HCT116 (cell line): ENCODE measurements at regions not wholly inside any gene's neighbourhood (a gene's known extent, or its start where the extent isn't known, plus 50 kb on each side); places are given as distances from the start of the nearest gene placed in this dataset.

ENCODE experiments used
- CEBPB ChIP-seq: IDR thresholded peaks from 2 replicates; pipeline ENCODE4 v1.6.1; 2012; ENCODE audit warnings: low read depth
- CTCF ChIP-seq, 3 experiments: fragments of 200-600 bp in 1 of 3; sonication (generic) in 1 of 3; IDR thresholded peaks in 2 of 3; conservative IDR thresholded peaks in 1 of 3; 2 replicates each; pipeline ENCODE4 v1.5.1; 2012 to 2017; ENCODE audit warnings: low read depth in 2 of 3, low read length in 2 of 3, antibody characterized with exemption in 1 of 3, borderline replicate concordance in 1 of 3, control low read depth in 1 of 3, mild to moderate bottlenecking in 1 of 3, mixed read lengths in 1 of 3, mixed run types in 1 of 3, moderate library complexity in 1 of 3; ENCODE audit not compliant: insufficient read depth in 1 of 3
- EZH2 ChIP-seq: fragments of 200-600 bp; sonication (generic); IDR thresholded peaks from 2 replicates; pipeline ENCODE4 v1.6.1; 2017; ENCODE audit warnings: antibody characterized with exemption, mixed run types
- JUND ChIP-seq: IDR thresholded peaks from 2 replicates; pipeline ENCODE4 v1.6.1; 2012
- POLR2A ChIP-seq: IDR thresholded peaks from 2 replicates; pipeline ENCODE4 v1.7.0; 2011; ENCODE audit warnings: borderline replicate concordance; ENCODE audit not compliant: insufficient read depth, insufficient read length; ENCODE audit errors: extremely low read depth

- TF ChIP-seq CTCF (IDR thresholded peaks at IDR 0.05 in 2 of 3, conservative IDR thresholded peaks at IDR 0.05 in 1 of 3; ENCODE audit: borderline replicate concordance in 1 of 3, insufficient read depth in 1 of 3, low read depth in 2 of 3, low read length in 2 of 3): no peak
- TF ChIP-seq CEBPB: no peak
- no peak for TF ChIP-seq POLR2A
- no peak for TF ChIP-seq JUND
- no peak for TF ChIP-seq EZH2
Measured at GRCh38 chrY:8594657-8595056, 742.6 kb upstream of the TSPY4 start.
